Ishikawa (cell line): ENCODE measurements at regions not wholly inside any gene's neighbourhood (a gene's known extent, or its start where the extent isn't known, plus 50 kb on each side); places are given as distances from the start of the nearest gene placed in this dataset.

Experiments used
- CEBPB ChIP-seq: IDR thresholded peaks from 2 replicates; pipeline ENCODE4 v1.6.1; 2012
- CREB1 ChIP-seq: IDR thresholded peaks from 2 replicates; pipeline ENCODE4 v1.6.1; 2012; ENCODE audit warnings: low read depth
- EGR1 ChIP-seq: IDR thresholded peaks from 2 replicates; pipeline ENCODE4 v1.6.1; 2012
- EP300 ChIP-seq: IDR thresholded peaks from 2 replicates; pipeline ENCODE4 v1.6.1; 2012; ENCODE audit warnings: borderline replicate concordance
- FOXM1 ChIP-seq: IDR thresholded peaks from 2 replicates; pipeline ENCODE4 v1.6.1; 2012; ENCODE audit warnings: low read depth, borderline replicate concordance
- NFIC ChIP-seq: IDR thresholded peaks from 2 replicates; pipeline ENCODE4 v1.6.1; 2012
- RAD21 ChIP-seq: IDR thresholded peaks from 2 replicates; pipeline ENCODE4 v1.6.1; 2012; ENCODE audit warnings: low read depth
- TAF1 ChIP-seq: IDR thresholded peaks from 2 replicates; pipeline ENCODE4 v1.6.1; 2012; ENCODE audit warnings: low read depth, mild to moderate bottlenecking
- TCF12 ChIP-seq: IDR thresholded peaks from 2 replicates; pipeline ENCODE4 v1.6.1; 2012; ENCODE audit warnings: low read depth
- TEAD4 ChIP-seq: IDR thresholded peaks from 2 replicates; pipeline ENCODE4 v1.6.1; 2012
- YY1 ChIP-seq: IDR thresholded peaks from 2 replicates; pipeline ENCODE4 v1.6.1; 2012; ENCODE audit warnings: low read depth
- ZBTB7A ChIP-seq: IDR thresholded peaks from 2 replicates; pipeline ENCODE4 v1.6.1; 2012; ENCODE audit warnings: low read depth
- TF ChIP-seq, protein P1 (sequence below): IDR thresholded peaks from 2 replicates; pipeline ENCODE4 v1.6.1; 2012
- TF ChIP-seq, protein P2 (sequence below): IDR thresholded peaks from 2 replicates; pipeline ENCODE4 v1.6.1; 2012; ENCODE audit warnings: low read depth, mild to moderate bottlenecking
- TF ChIP-seq, protein P3 (sequence below): IDR thresholded peaks from 2 replicates; pipeline ENCODE4 v1.6.1; 2012

DNA sequence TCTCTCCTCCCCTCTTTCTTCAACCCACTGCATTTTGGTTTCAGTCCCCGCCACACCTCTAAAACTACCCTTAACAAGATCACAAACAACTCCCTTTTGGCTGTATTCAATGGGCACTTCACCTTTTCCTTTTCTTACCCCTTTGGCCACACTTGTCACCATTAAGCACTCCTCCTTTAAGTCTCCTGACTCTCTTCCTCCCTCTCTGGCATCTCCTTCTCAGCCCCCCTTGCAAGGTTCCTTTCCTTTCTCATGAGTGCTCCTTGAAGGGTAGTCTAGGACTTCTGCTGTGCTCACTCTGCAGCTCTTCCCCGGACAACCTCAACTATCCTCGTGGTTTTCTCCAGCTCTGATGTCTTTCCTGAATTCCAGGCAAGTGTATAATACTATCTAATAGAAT lies 103.7 kb downstream of the RPL22L1 start:
- TF ChIP-seq TAF1 (no peak), EGR1 (no peak), TCF12 (no peak), CREB1 (no peak), EP300 (no peak), RAD21 (no peak), ZBTB7A (no peak), FOXM1 (no peak), NFIC (no peak), CEBPB (no peak), TEAD4 (no peak), YY1 (no peak)
- TF ChIP-seq, protein P1, sequence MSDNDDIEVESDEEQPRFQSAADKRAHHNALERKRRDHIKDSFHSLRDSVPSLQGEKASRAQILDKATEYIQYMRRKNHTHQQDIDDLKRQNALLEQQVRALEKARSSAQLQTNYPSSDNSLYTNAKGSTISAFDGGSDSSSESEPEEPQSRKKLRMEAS: no peak
- TF ChIP-seq, protein P2, sequence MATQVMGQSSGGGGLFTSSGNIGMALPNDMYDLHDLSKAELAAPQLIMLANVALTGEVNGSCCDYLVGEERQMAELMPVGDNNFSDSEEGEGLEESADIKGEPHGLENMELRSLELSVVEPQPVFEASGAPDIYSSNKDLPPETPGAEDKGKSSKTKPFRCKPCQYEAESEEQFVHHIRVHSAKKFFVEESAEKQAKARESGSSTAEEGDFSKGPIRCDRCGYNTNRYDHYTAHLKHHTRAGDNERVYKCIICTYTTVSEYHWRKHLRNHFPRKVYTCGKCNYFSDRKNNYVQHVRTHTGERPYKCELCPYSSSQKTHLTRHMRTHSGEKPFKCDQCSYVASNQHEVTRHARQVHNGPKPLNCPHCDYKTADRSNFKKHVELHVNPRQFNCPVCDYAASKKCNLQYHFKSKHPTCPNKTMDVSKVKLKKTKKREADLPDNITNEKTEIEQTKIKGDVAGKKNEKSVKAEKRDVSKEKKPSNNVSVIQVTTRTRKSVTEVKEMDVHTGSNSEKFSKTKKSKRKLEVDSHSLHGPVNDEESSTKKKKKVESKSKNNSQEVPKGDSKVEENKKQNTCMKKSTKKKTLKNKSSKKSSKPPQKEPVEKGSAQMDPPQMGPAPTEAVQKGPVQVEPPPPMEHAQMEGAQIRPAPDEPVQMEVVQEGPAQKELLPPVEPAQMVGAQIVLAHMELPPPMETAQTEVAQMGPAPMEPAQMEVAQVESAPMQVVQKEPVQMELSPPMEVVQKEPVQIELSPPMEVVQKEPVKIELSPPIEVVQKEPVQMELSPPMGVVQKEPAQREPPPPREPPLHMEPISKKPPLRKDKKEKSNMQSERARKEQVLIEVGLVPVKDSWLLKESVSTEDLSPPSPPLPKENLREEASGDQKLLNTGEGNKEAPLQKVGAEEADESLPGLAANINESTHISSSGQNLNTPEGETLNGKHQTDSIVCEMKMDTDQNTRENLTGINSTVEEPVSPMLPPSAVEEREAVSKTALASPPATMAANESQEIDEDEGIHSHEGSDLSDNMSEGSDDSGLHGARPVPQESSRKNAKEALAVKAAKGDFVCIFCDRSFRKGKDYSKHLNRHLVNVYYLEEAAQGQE: no peak
- TF ChIP-seq, protein P3, sequence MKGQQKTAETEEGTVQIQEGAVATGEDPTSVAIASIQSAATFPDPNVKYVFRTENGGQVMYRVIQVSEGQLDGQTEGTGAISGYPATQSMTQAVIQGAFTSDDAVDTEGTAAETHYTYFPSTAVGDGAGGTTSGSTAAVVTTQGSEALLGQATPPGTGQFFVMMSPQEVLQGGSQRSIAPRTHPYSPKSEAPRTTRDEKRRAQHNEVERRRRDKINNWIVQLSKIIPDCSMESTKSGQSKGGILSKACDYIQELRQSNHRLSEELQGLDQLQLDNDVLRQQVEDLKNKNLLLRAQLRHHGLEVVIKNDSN: no peak

DNA sequence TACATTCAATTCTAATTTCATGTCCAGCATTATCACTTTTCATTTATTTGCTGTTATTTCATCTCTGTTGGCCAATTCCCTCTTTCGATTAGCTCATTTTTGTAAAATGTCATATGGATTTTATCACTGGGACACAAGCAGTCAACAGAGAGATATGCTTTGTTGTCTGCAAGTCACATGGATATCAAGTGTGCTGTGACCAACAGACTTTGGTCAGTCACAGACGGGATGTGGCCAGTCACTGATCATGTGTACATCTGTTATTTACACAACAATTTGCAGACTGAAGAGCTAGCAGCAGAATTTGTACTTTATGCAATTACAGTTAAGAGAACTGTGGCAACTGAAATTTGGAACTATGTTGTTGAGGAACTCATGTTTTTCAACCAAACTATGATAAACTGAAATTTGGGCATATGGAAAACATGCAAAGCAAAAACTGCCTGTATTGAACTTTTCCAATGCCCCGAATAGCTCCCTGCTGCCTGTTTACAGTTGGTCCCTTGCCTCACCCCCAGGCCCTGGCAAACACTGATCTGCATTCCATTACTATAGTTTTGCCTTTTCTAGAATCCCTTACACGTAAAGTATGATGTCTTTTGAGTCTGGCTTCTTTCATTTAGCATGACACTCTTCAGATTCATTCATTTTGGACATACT lies 104.4 kb downstream of the RPL22L1 start:
- no peak for TF ChIP-seq NFIC
- TF ChIP-seq, protein P2: no peak
- TF ChIP-seq FOXM1: no peak
- no peak for TF ChIP-seq CREB1
- TF ChIP-seq RAD21: no peak
- TF ChIP-seq, protein P1: no peak
- TF ChIP-seq TCF12: no peak
- no peak for TF ChIP-seq TEAD4
- TF ChIP-seq ZBTB7A: no peak
- no peak for TF ChIP-seq EGR1
- no peak for TF ChIP-seq EP300
- no peak for TF ChIP-seq CEBPB

DNA sequence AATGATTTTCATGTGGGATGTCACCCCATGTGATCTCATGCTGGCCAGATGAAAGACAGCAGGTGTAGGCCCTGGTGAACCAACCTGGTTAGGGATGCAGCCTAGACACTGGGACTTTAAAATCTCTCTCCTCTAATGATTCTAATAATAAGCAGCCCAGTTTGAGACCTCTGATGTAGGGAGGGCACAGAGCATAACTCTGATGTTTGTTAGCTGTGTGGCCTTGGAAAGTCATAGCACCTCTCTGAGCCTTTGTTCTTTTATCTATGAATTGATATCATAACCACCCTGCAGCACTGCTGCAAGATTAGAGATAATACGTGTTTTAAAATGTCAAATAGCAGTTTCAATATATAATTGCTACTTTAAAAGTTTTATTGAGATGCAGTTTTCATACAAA lies 106.0 kb downstream of the RPL22L1 start:
- TF ChIP-seq TEAD4 (no peak), YY1 (no peak), TAF1 (no peak), TCF12 (no peak), FOXM1 (no peak), EGR1 (no peak), ZBTB7A (no peak), NFIC (no peak), EP300 (no peak), CEBPB (no peak), CREB1 (no peak), RAD21 (no peak)
- TF ChIP-seq, protein P2: no peak
- TF ChIP-seq, protein P3: no peak
- TF ChIP-seq, protein P1: no peak

DNA sequence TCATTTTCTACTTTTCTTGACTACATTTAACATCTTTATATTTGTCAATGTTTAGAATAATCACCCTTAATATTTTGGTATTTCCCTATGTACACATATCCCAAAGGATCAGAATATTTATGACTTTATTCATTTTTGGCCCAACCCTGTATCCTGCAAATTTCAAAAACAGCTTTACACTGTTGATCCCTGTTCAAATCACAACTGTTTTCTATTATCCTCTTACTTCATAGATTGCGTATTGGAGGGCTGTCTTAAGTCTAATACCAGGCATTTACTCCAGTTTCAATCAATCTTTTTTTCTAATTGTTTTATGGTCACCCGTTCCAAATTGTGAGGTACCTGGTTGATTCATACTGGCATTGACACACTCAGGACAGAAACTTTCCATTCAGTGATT lies 107.9 kb downstream of the RPL22L1 start:
- TF ChIP-seq RAD21 (no peak), YY1 (no peak)
